HEK293 (cell line): ENCODE measurements at regions not wholly inside any gene's neighbourhood (a gene's known extent, or its start where the extent isn't known, plus 50 kb on each side); places are given as distances from the start of the nearest gene placed in this dataset.

Source experiments
- CTCF ChIA-PET: fragments of 350-600 bp; formaldehyde crosslinking; extraction: SDS; loops from one replicate; lab custom pipeline; 2021; ENCODE audit warnings: antibody characterized with exemption; lab: Yijun Ruan, JAX
- POLR2A ChIA-PET: fragments of 300-600 bp; formaldehyde crosslinking; extraction: SDS; loops from one replicate; lab custom pipeline; 2020; ENCODE audit warnings: antibody characterized with exemption, inconsistent platforms; lab: Yijun Ruan, JAX
- H3K27ac ChIP-seq: fragments of 200-500 bp; sonication (Bioruptor generic); 2 replicates; pipeline ENCODE4 v1.5.1; 2014; ENCODE audit warnings: low read depth, low read length, control low read depth, inconsistent platforms; ENCODE audit errors: extremely low read depth
- H3K36me3 ChIP-seq, 2 experiments: fragments of 200-500 bp in 1 of 2; sonication (Bioruptor generic) in 1 of 2; 1 replicate in 1 of 2; 2 replicates in 1 of 2; pipeline ENCODE4 v1.5.1; 2014 to 2017; ENCODE audit warnings: inconsistent platforms in 2 of 2, low read length in 2 of 2; ENCODE audit not compliant: control insufficient read depth in 2 of 2, insufficient read depth in 1 of 2
- H3K4me1 ChIP-seq: fragments of 200-500 bp; sonication (Bioruptor generic); 2 replicates; pipeline ENCODE4 v1.5.1; 2014; ENCODE audit warnings: mild to moderate bottlenecking, low read length, inconsistent platforms; ENCODE audit not compliant: control insufficient read depth, insufficient read depth
- H3K4me3 ChIP-seq: 2 replicates; pipeline ENCODE4 v1.5.1; 2011; ENCODE audit warnings: low read depth, mild to moderate bottlenecking, control low read depth, low read length, moderate library complexity
- H3K9me3 ChIP-seq: fragments of 200-500 bp; sonication (Bioruptor generic); 2 replicates; pipeline ENCODE4 v1.5.1; 2014; ENCODE audit warnings: low read depth, low read length, inconsistent platforms; ENCODE audit not compliant: control insufficient read depth, insufficient read depth
- GLIS1 ChIP-seq: fragments of 450-650 bp; formaldehyde crosslinking; IDR thresholded peaks from 2 replicates; pipeline ENCODE4 v1.5.1; 2016; ENCODE audit warnings: missing biosample characterization, missing genetic modification characterization
- HOXD13 ChIP-seq: sonication (generic); formaldehyde crosslinking; IDR thresholded peaks from 2 replicates; pipeline ENCODE4 v1.8.0; 2022; ENCODE audit warnings: missing genetic modification reagents, borderline replicate concordance
- KLF10 ChIP-seq: fragments of 450-650 bp; IDR thresholded peaks from 2 replicates; pipeline ENCODE4 v1.5.1; 2018; ENCODE audit warnings: missing biosample characterization, mild to moderate bottlenecking, missing genetic modification characterization
- RBAK ChIP-seq: fragments of 450-650 bp; formaldehyde crosslinking; IDR thresholded peaks from 2 replicates; pipeline ENCODE4 v1.5.1; 2016; ENCODE audit warnings: missing biosample characterization, missing genetic modification characterization
- SP2 ChIP-seq: fragments of 450-650 bp; formaldehyde crosslinking; IDR thresholded peaks from 2 replicates; pipeline ENCODE4 v1.5.1; 2016; ENCODE audit warnings: missing biosample characterization, missing genetic modification characterization
- YY2 ChIP-seq: fragments of 450-650 bp; formaldehyde crosslinking; IDR thresholded peaks from 2 replicates; pipeline ENCODE4 v1.5.1; 2016; ENCODE audit warnings: missing biosample characterization, missing genetic modification characterization
- ZBTB17 ChIP-seq: fragments of 450-650 bp; formaldehyde crosslinking; IDR thresholded peaks from 2 replicates; pipeline ENCODE4 v1.5.1; 2016; ENCODE audit warnings: missing biosample characterization, missing genetic modification characterization
- ZBTB21 ChIP-seq: fragments of 450-650 bp; formaldehyde crosslinking; IDR thresholded peaks from 2 replicates; pipeline ENCODE4 v1.5.1; 2017; ENCODE audit warnings: missing biosample characterization, missing genetic modification characterization
- ZIC2 ChIP-seq: fragments of 450-650 bp; formaldehyde crosslinking; IDR thresholded peaks from 2 replicates; pipeline ENCODE4 v1.5.1; 2016; ENCODE audit warnings: missing biosample characterization, missing genetic modification characterization
- ZNF112 ChIP-seq: fragments of 450-650 bp; formaldehyde crosslinking; IDR thresholded peaks from 2 replicates; pipeline ENCODE4 v1.5.0; 2017; ENCODE audit warnings: missing biosample characterization, missing genetic modification characterization
- ZNF155 ChIP-seq: fragments of 450-650 bp; formaldehyde crosslinking; IDR thresholded peaks from 2 replicates; pipeline ENCODE4 v1.5.1; 2016; ENCODE audit warnings: missing biosample characterization, missing genetic modification characterization
- ZNF311 ChIP-seq: fragments of 450-650 bp; formaldehyde crosslinking; IDR thresholded peaks from 2 replicates; pipeline ENCODE4 v1.5.1; 2017; ENCODE audit warnings: missing biosample characterization, missing genetic modification characterization, borderline replicate concordance
- ZNF341 ChIP-seq: fragments of 450-650 bp; formaldehyde crosslinking; IDR thresholded peaks from 2 replicates; pipeline ENCODE4; 2016; ENCODE audit warnings: low read depth, missing biosample characterization, missing genetic modification characterization
- ZNF354C ChIP-seq: fragments of 450-650 bp; formaldehyde crosslinking; IDR thresholded peaks from 2 replicates; pipeline ENCODE4 v1.5.1; 2016; ENCODE audit warnings: missing biosample characterization, missing genetic modification characterization, low read depth, borderline replicate concordance
- ZNF366 ChIP-seq: fragments of 450-650 bp; formaldehyde crosslinking; conservative IDR thresholded peaks from 2 replicates; pipeline ENCODE4 v1.5.1; 2016; ENCODE audit warnings: missing biosample characterization, missing genetic modification characterization
- ZNF514 ChIP-seq: fragments of 450-650 bp; formaldehyde crosslinking; IDR thresholded peaks from 2 replicates; pipeline ENCODE4 v1.5.1; 2016; ENCODE audit warnings: missing biosample characterization, missing genetic modification characterization
- ZNF521 ChIP-seq: fragments of 450-650 bp; formaldehyde crosslinking; IDR thresholded peaks from 2 replicates; pipeline ENCODE4 v1.5.1; 2017; ENCODE audit warnings: missing biosample characterization, mild to moderate bottlenecking, missing genetic modification characterization
- ZNF561 ChIP-seq: fragments of 450-650 bp; IDR thresholded peaks from 2 replicates; pipeline ENCODE4 v1.5.1; 2018; ENCODE audit warnings: missing biosample characterization, missing genetic modification characterization, borderline replicate concordance
- ZNF629 ChIP-seq: fragments of 450-650 bp; formaldehyde crosslinking; IDR thresholded peaks from 2 replicates; pipeline ENCODE4 v1.5.1; 2017; ENCODE audit warnings: missing biosample characterization, missing genetic modification characterization
- ZNF670 ChIP-seq: fragments of 450-650 bp; formaldehyde crosslinking; IDR thresholded peaks from 2 replicates; pipeline ENCODE4 v1.5.1; 2016; ENCODE audit warnings: missing biosample characterization, missing genetic modification characterization, low read depth
- ZNF707 ChIP-seq: fragments of 450-650 bp; formaldehyde crosslinking; IDR thresholded peaks from 2 replicates; pipeline ENCODE4 v1.5.1; 2016; ENCODE audit warnings: missing biosample characterization, missing genetic modification characterization
- ZNF777 ChIP-seq: fragments of 450-650 bp; formaldehyde crosslinking; IDR thresholded peaks from 2 replicates; pipeline ENCODE4 v1.5.1; 2017; ENCODE audit warnings: missing biosample characterization, missing genetic modification characterization, borderline replicate concordance
- ZSCAN23 ChIP-seq: fragments of 450-650 bp; formaldehyde crosslinking; IDR thresholded peaks from 2 replicates; pipeline ENCODE4 v1.5.1; 2016; ENCODE audit warnings: missing biosample characterization, missing genetic modification characterization
- ZXDB ChIP-seq: fragments of 450-650 bp; formaldehyde crosslinking; IDR thresholded peaks from 2 replicates; pipeline ENCODE4 v1.5.1; 2016; ENCODE audit warnings: missing biosample characterization, missing genetic modification characterization
- TF ChIP-seq, protein P1 (sequence below): fragments of 450-650 bp; formaldehyde crosslinking; IDR thresholded peaks from 2 replicates; pipeline ENCODE4 v1.5.1; 2017; ENCODE audit warnings: missing biosample characterization, mild to moderate bottlenecking, missing genetic modification characterization, moderate library complexity
- TF ChIP-seq, protein P2 (sequence below): fragments of 450-650 bp; formaldehyde crosslinking; IDR thresholded peaks from 2 replicates; pipeline ENCODE4 v1.5.1; 2016; ENCODE audit warnings: missing biosample characterization, missing genetic modification characterization
- TF ChIP-seq, protein P3 (sequence below): fragments of 450-650 bp; formaldehyde crosslinking; IDR thresholded peaks from 2 replicates; pipeline ENCODE4 v1.5.1; 2017; ENCODE audit warnings: missing biosample characterization, missing genetic modification characterization
- TF ChIP-seq, protein P4 (sequence below): fragments of 450-650 bp; formaldehyde crosslinking; IDR thresholded peaks from 2 replicates; pipeline ENCODE4 v1.5.1; 2016; ENCODE audit warnings: missing biosample characterization, missing genetic modification characterization
- TF ChIP-seq, protein P5 (sequence below): fragments of 450-650 bp; IDR thresholded peaks from 2 replicates; pipeline ENCODE4 v1.5.1; 2018; ENCODE audit warnings: missing biosample characterization, missing genetic modification characterization
- TF ChIP-seq, protein P6 (sequence below): fragments of 450-650 bp; formaldehyde crosslinking; optimal IDR thresholded peaks from 2 replicates; pipeline ENCODE3; 2016; ENCODE audit warnings: missing biosample characterization, mild to moderate bottlenecking, missing genetic modification characterization

DNA sequence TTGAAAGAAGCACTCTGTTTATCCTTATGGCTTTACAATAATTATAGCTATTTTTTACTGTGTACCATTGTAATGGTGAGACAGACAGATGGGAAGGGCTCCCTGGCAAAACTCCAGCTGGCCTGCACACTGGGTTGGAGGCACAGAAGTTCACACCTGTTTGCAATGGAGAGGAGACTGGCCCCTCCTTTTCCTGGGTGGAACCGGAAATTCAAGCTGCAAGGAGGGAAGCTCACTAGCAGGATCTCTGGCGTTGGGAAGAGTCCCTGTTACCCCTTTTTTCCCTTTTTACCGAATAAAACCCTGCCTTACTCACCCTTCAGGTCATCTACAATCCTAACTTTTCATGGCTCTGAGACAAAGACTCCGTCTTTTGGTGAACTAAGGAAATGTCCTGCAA lies 100.3 kb upstream of the TFPI start:
- Histone ChIP-seq H3K27ac (no peak overlapping the region), H3K36me3 (no peaks in the 10 kb centered on the region), H3K9me3 (no peaks in the 10 kb centered on the region), H3K4me1 (no peaks in the 10 kb centered on the region), H3K4me3 (no peak overlapping the region)
- TF ChIP-seq ZBTB17 (tag by site-specific recombination) (no peak), RBAK (tag by site-specific recombination) (no peak), ZNF155 (tag by site-specific recombination) (no peak), ZNF670 (tag by site-specific recombination) (no peak), ZIC2 (tag by site-specific recombination) (no peak), ZBTB21 (no peak), ZNF311 (tag by site-specific recombination) (no peak), YY2 (tag by site-specific recombination) (no peak), ZNF341 (tag by site-specific recombination) (no peak), ZSCAN23 (tag by site-specific recombination) (no peak), GLIS1 (no peak), ZNF354C (tag by site-specific recombination) (no peak), ZNF707 (tag by site-specific recombination) (no peak), ZNF112 (tag by site-specific recombination) (no peak)
- TF ChIP-seq, protein P1, sequence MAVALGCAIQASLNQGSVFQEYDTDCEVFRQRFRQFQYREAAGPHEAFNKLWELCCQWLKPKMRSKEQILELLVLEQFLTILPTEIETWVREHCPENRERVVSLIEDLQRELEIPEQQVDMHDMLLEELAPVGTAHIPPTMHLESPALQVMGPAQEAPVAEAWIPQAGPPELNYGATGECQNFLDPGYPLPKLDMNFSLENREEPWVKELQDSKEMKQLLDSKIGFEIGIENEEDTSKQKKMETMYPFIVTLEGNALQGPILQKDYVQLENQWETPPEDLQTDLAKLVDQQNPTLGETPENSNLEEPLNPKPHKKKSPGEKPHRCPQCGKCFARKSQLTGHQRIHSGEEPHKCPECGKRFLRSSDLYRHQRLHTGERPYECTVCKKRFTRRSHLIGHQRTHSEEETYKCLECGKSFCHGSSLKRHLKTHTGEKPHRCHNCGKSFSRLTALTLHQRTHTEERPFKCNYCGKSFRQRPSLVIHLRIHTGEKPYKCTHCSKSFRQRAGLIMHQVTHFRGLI (tag by site-specific recombination): no peak
- TF ChIP-seq, protein P2, sequence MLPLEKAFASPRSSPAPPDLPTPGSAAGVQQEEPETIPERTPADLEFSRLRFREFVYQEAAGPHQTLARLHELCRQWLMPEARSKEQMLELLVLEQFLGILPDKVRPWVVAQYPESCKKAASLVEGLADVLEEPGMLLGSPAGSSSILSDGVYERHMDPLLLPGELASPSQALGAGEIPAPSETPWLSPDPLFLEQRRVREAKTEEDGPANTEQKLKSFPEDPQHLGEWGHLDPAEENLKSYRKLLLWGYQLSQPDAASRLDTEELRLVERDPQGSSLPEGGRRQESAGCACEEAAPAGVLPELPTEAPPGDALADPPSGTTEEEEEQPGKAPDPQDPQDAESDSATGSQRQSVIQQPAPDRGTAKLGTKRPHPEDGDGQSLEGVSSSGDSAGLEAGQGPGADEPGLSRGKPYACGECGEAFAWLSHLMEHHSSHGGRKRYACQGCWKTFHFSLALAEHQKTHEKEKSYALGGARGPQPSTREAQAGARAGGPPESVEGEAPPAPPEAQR (tag by site-specific recombination): no peak
- TF ChIP-seq, protein P3, sequence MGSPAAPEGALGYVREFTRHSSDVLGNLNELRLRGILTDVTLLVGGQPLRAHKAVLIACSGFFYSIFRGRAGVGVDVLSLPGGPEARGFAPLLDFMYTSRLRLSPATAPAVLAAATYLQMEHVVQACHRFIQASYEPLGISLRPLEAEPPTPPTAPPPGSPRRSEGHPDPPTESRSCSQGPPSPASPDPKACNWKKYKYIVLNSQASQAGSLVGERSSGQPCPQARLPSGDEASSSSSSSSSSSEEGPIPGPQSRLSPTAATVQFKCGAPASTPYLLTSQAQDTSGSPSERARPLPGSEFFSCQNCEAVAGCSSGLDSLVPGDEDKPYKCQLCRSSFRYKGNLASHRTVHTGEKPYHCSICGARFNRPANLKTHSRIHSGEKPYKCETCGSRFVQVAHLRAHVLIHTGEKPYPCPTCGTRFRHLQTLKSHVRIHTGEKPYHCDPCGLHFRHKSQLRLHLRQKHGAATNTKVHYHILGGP (tag by site-specific recombination): no peak
- TF ChIP-seq, protein P4, sequence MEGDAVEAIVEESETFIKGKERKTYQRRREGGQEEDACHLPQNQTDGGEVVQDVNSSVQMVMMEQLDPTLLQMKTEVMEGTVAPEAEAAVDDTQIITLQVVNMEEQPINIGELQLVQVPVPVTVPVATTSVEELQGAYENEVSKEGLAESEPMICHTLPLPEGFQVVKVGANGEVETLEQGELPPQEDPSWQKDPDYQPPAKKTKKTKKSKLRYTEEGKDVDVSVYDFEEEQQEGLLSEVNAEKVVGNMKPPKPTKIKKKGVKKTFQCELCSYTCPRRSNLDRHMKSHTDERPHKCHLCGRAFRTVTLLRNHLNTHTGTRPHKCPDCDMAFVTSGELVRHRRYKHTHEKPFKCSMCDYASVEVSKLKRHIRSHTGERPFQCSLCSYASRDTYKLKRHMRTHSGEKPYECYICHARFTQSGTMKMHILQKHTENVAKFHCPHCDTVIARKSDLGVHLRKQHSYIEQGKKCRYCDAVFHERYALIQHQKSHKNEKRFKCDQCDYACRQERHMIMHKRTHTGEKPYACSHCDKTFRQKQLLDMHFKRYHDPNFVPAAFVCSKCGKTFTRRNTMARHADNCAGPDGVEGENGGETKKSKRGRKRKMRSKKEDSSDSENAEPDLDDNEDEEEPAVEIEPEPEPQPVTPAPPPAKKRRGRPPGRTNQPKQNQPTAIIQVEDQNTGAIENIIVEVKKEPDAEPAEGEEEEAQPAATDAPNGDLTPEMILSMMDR: no peak
- TF ChIP-seq, protein P5, sequence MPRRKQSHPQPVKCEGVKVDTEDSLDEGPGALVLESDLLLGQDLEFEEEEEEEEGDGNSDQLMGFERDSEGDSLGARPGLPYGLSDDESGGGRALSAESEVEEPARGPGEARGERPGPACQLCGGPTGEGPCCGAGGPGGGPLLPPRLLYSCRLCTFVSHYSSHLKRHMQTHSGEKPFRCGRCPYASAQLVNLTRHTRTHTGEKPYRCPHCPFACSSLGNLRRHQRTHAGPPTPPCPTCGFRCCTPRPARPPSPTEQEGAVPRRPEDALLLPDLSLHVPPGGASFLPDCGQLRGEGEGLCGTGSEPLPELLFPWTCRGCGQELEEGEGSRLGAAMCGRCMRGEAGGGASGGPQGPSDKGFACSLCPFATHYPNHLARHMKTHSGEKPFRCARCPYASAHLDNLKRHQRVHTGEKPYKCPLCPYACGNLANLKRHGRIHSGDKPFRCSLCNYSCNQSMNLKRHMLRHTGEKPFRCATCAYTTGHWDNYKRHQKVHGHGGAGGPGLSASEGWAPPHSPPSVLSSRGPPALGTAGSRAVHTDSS (tag by site-specific recombination): no peak
- ChIA-PET CTCF (no interaction called here), POLR2A (no interaction called here)

DNA sequence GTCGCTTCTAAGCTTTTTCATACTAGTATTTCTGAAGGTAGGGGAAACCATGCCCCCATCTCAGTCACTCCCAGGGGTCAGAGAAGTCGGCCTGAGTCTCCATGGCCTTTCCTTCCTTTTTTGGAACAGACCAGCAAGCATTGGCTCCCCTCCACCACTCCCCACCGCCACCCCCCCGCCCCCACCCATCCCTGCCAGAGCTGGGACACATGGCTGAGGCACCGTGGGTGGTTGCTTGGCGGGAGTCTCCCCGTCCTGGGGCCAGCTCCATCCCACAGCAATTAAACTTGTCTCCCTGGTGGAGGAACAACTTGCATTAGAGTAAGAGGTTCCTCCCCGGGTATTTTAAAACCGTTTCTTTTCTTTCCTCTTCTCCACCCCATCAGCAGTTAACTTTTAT lies 100.8 kb upstream of the TFPI start:
- POLR2A ChIA-PET: no interaction called here
- CTCF ChIA-PET: no interaction called here
- TF ChIP-seq ZXDB (tag by site-specific recombination): no peak
- no peak for TF ChIP-seq ZNF366 (tag by site-specific recombination)
- no peak for TF ChIP-seq ZNF521 (tag by site-specific recombination)
- no peak for TF ChIP-seq SP2 (tag by site-specific recombination)
- TF ChIP-seq ZNF561 (tag by site-specific recombination): no peak
- TF ChIP-seq KLF10 (tag by site-specific recombination): no peak
- no peak for TF ChIP-seq ZNF629 (tag by site-specific recombination)
- TF ChIP-seq ZNF777 (tag by site-specific recombination): no peak
- TF ChIP-seq HOXD13 (CRISPR knock-in tag): no peak
- TF ChIP-seq, protein P6, sequence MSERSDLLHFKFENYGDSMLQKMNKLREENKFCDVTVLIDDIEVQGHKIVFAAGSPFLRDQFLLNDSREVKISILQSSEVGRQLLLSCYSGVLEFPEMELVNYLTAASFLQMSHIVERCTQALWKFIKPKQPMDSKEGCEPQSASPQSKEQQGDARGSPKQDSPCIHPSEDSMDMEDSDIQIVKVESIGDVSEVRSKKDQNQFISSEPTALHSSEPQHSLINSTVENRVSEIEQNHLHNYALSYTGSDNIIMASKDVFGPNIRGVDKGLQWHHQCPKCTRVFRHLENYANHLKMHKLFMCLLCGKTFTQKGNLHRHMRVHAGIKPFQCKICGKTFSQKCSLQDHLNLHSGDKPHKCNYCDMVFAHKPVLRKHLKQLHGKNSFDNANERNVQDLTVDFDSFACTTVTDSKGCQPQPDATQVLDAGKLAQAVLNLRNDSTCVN (tag by site-specific recombination): no peak
- TF ChIP-seq ZNF514: no peak

More for the DNA sequence above, 100.8 kb upstream of the TFPI start:
- H3K4me1 ChIP-seq: no peaks in the 10 kb centered on the region
- no peaks in the 10 kb centered on the region for H3K9me3 ChIP-seq
- no peaks in the 10 kb centered on the region for H3K36me3 ChIP-seq
- H3K4me3 ChIP-seq: no peak overlapping the region
- no peak overlapping the region for H3K27ac ChIP-seq
